CD8-positive, alpha-beta memory T cell (primary cell): ENCODE measurements at regions not wholly inside any gene's neighbourhood (a gene's known extent, or its start where the extent isn't known, plus 50 kb on each side); places are given as distances from the start of the nearest gene placed in this dataset.

ENCODE experiments used
- CTCF ChIA-PET: fragments of 350-600 bp; sonication (Branson Sonifier 250); formaldehyde crosslinking; loops from one replicate; lab custom pipeline; 2021; ENCODE audit warnings: antibody characterized with exemption; lab: Charles Lee
- POLR2A ChIA-PET: fragments of 350-600 bp; sonication (Branson Sonifier 250); formaldehyde crosslinking; loops from one replicate; lab custom pipeline; 2021; ENCODE audit warnings: antibody characterized with exemption; lab: Charles Lee
- DNase-seq, 5 donors: peaks; one replicate each; pipeline versions ENCODE4 v3.0.0 to v3.0.0-alpha.2; 2020 to 2022; ENCODE audit warnings: mixed read lengths in 1 of 5
- H3K27ac ChIP-seq: one replicate; pipeline ENCODE4 v1.7.0; 2013; ENCODE audit warnings: low read depth, mild to moderate bottlenecking, low read length, moderate library complexity
- H3K27me3 ChIP-seq: 2 replicates; pipeline ENCODE4 v1.7.0; 2013; ENCODE audit warnings: low read length, mild to moderate bottlenecking; ENCODE audit not compliant: insufficient read depth, poor library complexity, severe bottlenecking
- H3K36me3 ChIP-seq: 2 replicates; pipeline ENCODE4 v1.7.0; 2013; ENCODE audit warnings: mild to moderate bottlenecking, low read length, moderate library complexity; ENCODE audit not compliant: insufficient read depth
- H3K4me1 ChIP-seq: 2 replicates; pipeline ENCODE4 v1.7.0; 2013; ENCODE audit warnings: mild to moderate bottlenecking, low read length, moderate library complexity; ENCODE audit not compliant: insufficient read depth
- H3K4me3 ChIP-seq: 2 replicates; pipeline ENCODE4 v1.7.0; 2013; ENCODE audit warnings: mild to moderate bottlenecking, low read length
- H3K9me3 ChIP-seq: 2 replicates; pipeline ENCODE4 v1.7.0; 2013; ENCODE audit warnings: mild to moderate bottlenecking, low read length
- H3K27ac Mint-ChIP-seq, 8 donors: one replicate each; pipeline ENCODE4 v1.8.0; 2020 to 2021; ENCODE audit warnings: mixed read lengths in 8 of 8, mild to moderate bottlenecking in 6 of 8, inconsistent platforms in 3 of 8, moderate library complexity in 3 of 8
- H3K27me3 Mint-ChIP-seq, 2 donors: one replicate each; pipeline ENCODE4 v1.8.0; 2020 to 2021; ENCODE audit warnings: mixed read lengths in 2 of 2, mild to moderate bottlenecking in 1 of 2, moderate library complexity in 1 of 2
- H3K36me3 Mint-ChIP-seq, 3 donors: one replicate each; pipeline ENCODE4 v1.8.0; 2020 to 2021; ENCODE audit warnings: mixed read lengths in 3 of 3, inconsistent platforms in 1 of 3, mild to moderate bottlenecking in 1 of 3
- H3K4me1 Mint-ChIP-seq, 3 donors: one replicate each; pipeline ENCODE4 v1.8.0; 2020 to 2021; ENCODE audit warnings: mixed read lengths in 3 of 3, inconsistent platforms in 1 of 3, mild to moderate bottlenecking in 1 of 3
- H3K4me3 Mint-ChIP-seq, 7 donors: one replicate each; pipeline ENCODE4 v1.8.0; 2020 to 2021; ENCODE audit warnings: mixed read lengths in 7 of 7, mild to moderate bottlenecking in 6 of 7, moderate library complexity in 4 of 7, inconsistent platforms in 2 of 7
- H3K9me3 Mint-ChIP-seq, 5 donors: one replicate each; pipeline ENCODE4 v1.8.0; 2020 to 2022; ENCODE audit warnings: mixed read lengths in 5 of 5, mild to moderate bottlenecking in 3 of 5, moderate library complexity in 2 of 5, inconsistent platforms in 1 of 5

GRCh38 chr3:77814845-77815244 is 774.9 kb downstream of the ROBO2 start:
- no peaks in the 10 kb centered on the region for H3K27me3 ChIP-seq
- no peak overlapping the region for H3K27ac ChIP-seq
- ChIA-PET POLR2A (no interaction called here), CTCF (no interaction called here)
- Mint-ChIP-seq H3K4me1 (no peaks in the 10 kb centered on the region), H3K4me3 (no peak overlapping the region), H3K27me3 (no peaks in the 10 kb centered on the region), H3K36me3 (no peaks in the 10 kb centered on the region), H3K9me3 (peaks cover 2 to 20% (median 7%) of the 10 kb centered on the region in 5 donors), H3K27ac (no peak overlapping the region)
- H3K4me1 ChIP-seq, result no peaks in the 10 kb centered on the region
- DNase-seq, result no peak
- no peaks in the 10 kb centered on the region for H3K9me3 ChIP-seq
- H3K4me3 ChIP-seq, result no peak overlapping the region
- no peaks in the 10 kb centered on the region for H3K36me3 ChIP-seq

DNA sequence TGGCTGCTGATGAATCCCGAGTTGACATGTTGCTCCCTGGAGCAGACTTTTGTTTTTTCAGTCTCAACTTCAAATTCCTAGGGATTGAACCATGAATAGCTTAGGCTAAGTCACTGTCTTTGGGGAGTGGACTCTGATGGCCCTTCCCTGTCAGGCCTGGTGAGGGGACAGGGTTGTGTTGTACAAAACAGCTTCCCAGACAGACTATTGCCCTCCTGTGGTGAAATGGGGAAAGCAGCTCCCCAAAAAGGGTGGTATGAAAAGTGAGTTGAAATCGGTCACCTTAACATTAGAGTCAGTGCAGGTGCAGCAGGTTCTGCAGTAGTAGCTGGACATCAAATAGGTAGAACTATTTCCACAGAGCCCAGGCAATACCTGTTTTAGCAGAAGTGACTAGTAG is 775.6 kb downstream of the ROBO2 start:
- no peaks in the 10 kb centered on the region for H3K27me3 Mint-ChIP-seq
- no peak overlapping the region for H3K4me3 Mint-ChIP-seq
- peaks cover 2 to 17% (median 7%) of the 10 kb centered on the region in 5 donors for H3K9me3 Mint-ChIP-seq
- Histone ChIP-seq H3K27me3 (no peaks in the 10 kb centered on the region), H3K4me1 (no peaks in the 10 kb centered on the region), H3K4me3 (no peak overlapping the region), H3K36me3 (no peaks in the 10 kb centered on the region), H3K27ac (no peak overlapping the region), H3K9me3 (no peaks in the 10 kb centered on the region)
- H3K4me1 Mint-ChIP-seq, result no peaks in the 10 kb centered on the region
- no peaks in the 10 kb centered on the region for H3K36me3 Mint-ChIP-seq
- ChIA-PET POLR2A (no interaction called here), CTCF (no interaction called here)
- DNase-seq, result no peak
- H3K27ac Mint-ChIP-seq, result no peak overlapping the region

DNA sequence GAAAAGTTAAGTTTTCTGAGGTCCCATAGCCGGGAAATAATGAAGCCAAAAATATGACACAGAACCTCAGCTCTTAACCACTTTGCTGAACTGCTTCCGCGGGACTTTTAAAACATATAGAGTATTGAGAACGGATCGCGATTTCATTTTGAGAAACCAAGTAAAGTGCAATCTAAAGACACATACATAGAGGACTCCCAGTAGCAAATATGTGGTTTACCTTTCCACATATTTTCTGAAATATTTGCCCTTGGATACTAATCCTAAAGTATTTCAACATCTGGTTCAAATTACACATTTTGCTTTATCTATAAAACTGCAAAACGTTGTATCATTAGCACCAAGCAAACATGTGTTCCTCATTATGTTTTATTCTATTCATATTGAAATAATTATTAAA is 776.5 kb downstream of the ROBO2 start:
- H3K36me3 ChIP-seq, result no peaks in the 10 kb centered on the region
- H3K4me1 Mint-ChIP-seq, result no peaks in the 10 kb centered on the region
- ChIA-PET POLR2A (no interaction called here), CTCF (no interaction called here)
- H3K4me3 Mint-ChIP-seq, result no peak overlapping the region
- H3K4me1 ChIP-seq, result no peaks in the 10 kb centered on the region
- no peaks in the 10 kb centered on the region for H3K9me3 ChIP-seq
- no peak overlapping the region for H3K4me3 ChIP-seq
- DNase-seq, result no peak
- H3K36me3 Mint-ChIP-seq, result no peaks in the 10 kb centered on the region
- no peak overlapping the region for H3K27ac ChIP-seq
- no peaks in the 10 kb centered on the region for H3K27me3 ChIP-seq
- H3K27ac Mint-ChIP-seq, result no peak overlapping the region
- H3K9me3 Mint-ChIP-seq, result peaks cover 5 to 17% (median 7%) of the 10 kb centered on the region in 5 donors
- no peaks in the 10 kb centered on the region for H3K27me3 Mint-ChIP-seq

DNA sequence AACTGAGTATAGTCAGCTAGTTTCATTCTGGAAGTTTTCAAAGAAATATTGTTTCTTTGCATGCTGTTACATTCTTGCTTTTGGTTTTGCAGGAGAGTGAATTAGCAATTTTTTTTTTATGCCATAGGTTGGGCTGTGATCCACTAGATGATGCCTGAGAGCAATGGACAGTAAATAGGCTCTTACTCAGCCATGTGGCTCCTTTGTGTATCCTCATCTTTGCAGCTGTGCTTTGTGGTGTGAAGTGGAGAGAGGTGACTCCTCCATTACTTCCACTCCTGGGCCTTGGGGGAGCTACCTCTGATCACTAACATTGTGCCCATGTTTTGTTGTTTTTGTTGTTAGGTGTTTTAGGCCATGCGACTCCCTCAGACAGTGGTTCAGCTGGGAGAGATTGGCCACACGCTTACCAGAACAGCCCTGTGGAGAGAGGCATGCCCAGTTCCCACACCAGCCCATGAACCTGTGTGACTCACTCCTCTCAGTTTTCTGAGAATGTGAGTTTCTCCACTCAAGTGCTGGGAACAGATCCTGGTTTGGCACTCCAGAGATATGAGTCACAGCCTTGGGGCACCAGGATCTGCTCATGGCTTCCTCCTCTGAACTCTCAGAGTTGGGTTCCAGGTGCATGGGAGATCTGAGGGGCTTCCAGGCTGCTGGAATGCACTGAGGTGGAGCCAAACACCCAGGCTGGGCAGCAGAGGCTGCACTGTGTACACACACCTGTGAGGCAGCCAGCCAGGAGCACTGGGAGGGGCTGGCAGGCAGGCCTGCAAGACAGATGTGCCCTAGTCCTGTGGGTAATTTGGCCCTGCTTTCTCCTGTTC is 785.3 kb downstream of the ROBO2 start:
- Histone ChIP-seq H3K4me1 (no peaks in the 10 kb centered on the region), H3K4me3 (no peak overlapping the region), H3K27me3 (no peaks in the 10 kb centered on the region), H3K36me3 (no peaks in the 10 kb centered on the region), H3K27ac (no peak overlapping the region), H3K9me3 (no peaks in the 10 kb centered on the region)
- Mint-ChIP-seq H3K4me3 (no peak overlapping the region), H3K9me3 (peaks cover 4 to 23% (median 14%) of the 10 kb centered on the region in 5 donors), H3K4me1 (no peaks in the 10 kb centered on the region), H3K27ac (no peak overlapping the region), H3K27me3 (no peaks in the 10 kb centered on the region), H3K36me3 (no peaks in the 10 kb centered on the region)
- ChIA-PET POLR2A (no interaction called here), CTCF (no interaction called here)
- DNase-seq, result no peak

DNA sequence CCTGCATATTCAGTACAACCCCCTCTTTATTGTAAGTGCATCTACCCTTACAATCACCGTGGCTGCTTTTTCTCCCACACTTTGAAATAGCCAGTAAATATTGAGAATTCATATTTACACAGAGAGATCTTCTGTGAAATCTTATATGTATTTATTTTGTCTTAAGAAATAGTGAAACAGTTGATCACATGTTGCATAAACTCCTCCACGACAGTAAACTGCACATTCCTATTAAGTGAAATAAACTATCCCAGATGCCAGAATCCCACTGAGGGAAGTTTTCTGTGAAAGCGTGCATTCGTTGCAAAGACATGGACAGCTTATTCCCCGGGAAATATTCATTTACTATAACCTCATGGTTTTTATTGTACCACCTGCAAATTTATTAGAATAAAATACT is 796.0 kb downstream of the ROBO2 start:
- no peaks in the 10 kb centered on the region for H3K4me1 ChIP-seq
- POLR2A ChIA-PET, result no interaction called here
- no peak overlapping the region for H3K27ac ChIP-seq
- H3K4me3 ChIP-seq, result no peak overlapping the region
- H3K4me1 Mint-ChIP-seq, result no peaks in the 10 kb centered on the region
- peaks cover 0 to 3% (median 0%) of the 10 kb centered on the region in 3 donors for H3K36me3 Mint-ChIP-seq
- H3K4me3 Mint-ChIP-seq, result no peak overlapping the region
- H3K9me3 ChIP-seq, result no peaks in the 10 kb centered on the region
- H3K27ac Mint-ChIP-seq, result no peak overlapping the region
- peaks cover 6 to 24% (median 8%) of the 10 kb centered on the region in 5 donors for H3K9me3 Mint-ChIP-seq
- CTCF ChIA-PET, result no interaction called here
- no peak for DNase-seq
- no peaks in the 10 kb centered on the region for H3K36me3 ChIP-seq
- no peaks in the 10 kb centered on the region for H3K27me3 ChIP-seq
- H3K27me3 Mint-ChIP-seq, result no peaks in the 10 kb centered on the region

DNA sequence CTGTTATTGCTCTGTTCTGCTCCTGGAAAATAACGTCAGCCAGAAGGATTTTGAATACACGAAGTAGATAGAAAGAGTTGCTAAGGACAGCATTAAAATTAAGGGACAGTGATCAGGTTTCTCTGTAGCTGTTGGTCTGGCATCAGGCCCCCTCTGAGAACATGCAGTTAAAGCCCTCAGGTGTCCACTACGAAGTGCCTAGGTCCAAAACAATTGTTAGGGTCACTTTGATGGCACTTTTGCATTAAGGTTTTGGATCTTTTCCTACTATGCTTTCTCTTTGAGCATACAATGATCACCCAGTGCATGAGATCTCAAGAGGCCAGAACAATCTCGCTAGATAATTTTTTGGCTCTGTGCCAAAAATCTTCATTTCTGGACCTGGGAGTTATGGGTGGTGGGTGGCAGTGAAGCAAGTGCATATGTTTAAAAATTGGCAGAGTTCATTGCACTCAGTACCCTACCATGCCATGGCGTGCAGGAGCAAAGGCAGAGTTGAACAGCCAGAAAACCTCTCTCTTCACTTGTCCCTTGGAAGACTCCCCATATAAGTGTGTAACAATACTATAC is 797.6 kb downstream of the ROBO2 start:
- no peaks in the 10 kb centered on the region for H3K4me1 ChIP-seq
- Mint-ChIP-seq H3K9me3 (peaks cover 11 to 31% (median 23%) of the 10 kb centered on the region in 5 donors), H3K4me1 (no peaks in the 10 kb centered on the region), H3K27me3 (no peaks in the 10 kb centered on the region), H3K27ac (no peak overlapping the region), H3K4me3 (no peak overlapping the region), H3K36me3 (peaks cover 0 to 2% (median 0%) of the 10 kb centered on the region in 3 donors)
- H3K27ac ChIP-seq, result no peak overlapping the region
- H3K4me3 ChIP-seq, result no peak overlapping the region
- DNase-seq, result no peak
- ChIA-PET POLR2A (no interaction called here), CTCF (no interaction called here)
- H3K9me3 ChIP-seq, result no peaks in the 10 kb centered on the region
- no peaks in the 10 kb centered on the region for H3K36me3 ChIP-seq
- H3K27me3 ChIP-seq, result no peaks in the 10 kb centered on the region

GRCh38 chr3:77859156-77859555 is 819.3 kb downstream of the ROBO2 start:
- H3K27ac Mint-ChIP-seq, result no peak overlapping the region
- H3K9me3 ChIP-seq, result no peaks in the 10 kb centered on the region
- no peaks in the 10 kb centered on the region for H3K27me3 Mint-ChIP-seq
- no peaks in the 10 kb centered on the region for H3K4me1 Mint-ChIP-seq
- H3K4me3 ChIP-seq, result no peak overlapping the region
- no peak overlapping the region for H3K4me3 Mint-ChIP-seq
- H3K36me3 Mint-ChIP-seq, result no peaks in the 10 kb centered on the region
- H3K27ac ChIP-seq, result no peak overlapping the region
- no peaks in the 10 kb centered on the region for H3K4me1 ChIP-seq
- CTCF ChIA-PET, result no interaction called here
- H3K9me3 Mint-ChIP-seq, result peaks cover 2 to 24% (median 10%) of the 10 kb centered on the region in 5 donors
- H3K36me3 ChIP-seq, result no peaks in the 10 kb centered on the region
- no peak for DNase-seq
- POLR2A ChIA-PET, result no interaction called here
- H3K27me3 ChIP-seq, result no peaks in the 10 kb centered on the region

DNA sequence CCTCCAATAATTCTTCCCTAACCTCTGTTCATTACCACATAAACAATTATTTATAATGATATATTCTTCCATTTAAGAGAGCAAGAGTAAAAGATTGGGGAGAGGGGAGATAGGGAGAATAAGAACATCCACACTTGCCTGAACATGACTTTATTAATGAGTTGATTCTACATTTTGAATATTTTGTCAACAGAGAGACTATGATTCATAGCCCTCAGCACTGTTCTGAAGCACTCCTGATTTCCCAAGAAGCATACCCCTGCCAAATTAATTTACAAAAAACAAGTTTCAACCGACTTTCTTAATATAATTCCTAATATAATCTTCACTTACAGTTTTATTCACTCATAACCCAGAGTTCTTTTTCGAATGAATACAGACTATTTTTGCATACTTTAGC is 828.8 kb downstream of the ROBO2 start:
- H3K27me3 ChIP-seq, result no peaks in the 10 kb centered on the region
- CTCF ChIA-PET, result no interaction called here
- no peaks in the 10 kb centered on the region for H3K36me3 Mint-ChIP-seq
- no peaks in the 10 kb centered on the region for H3K4me1 ChIP-seq
- peaks cover 2 to 36% (median 17%) of the 10 kb centered on the region in 5 donors for H3K9me3 Mint-ChIP-seq
- no peaks in the 10 kb centered on the region for H3K9me3 ChIP-seq
- POLR2A ChIA-PET, result no interaction called here
- no peaks in the 10 kb centered on the region for H3K36me3 ChIP-seq
- no peak overlapping the region for H3K27ac ChIP-seq
- H3K27me3 Mint-ChIP-seq, result no peaks in the 10 kb centered on the region
- DNase-seq, result no peak
- no peak overlapping the region for H3K27ac Mint-ChIP-seq
- H3K4me3 ChIP-seq, result no peak overlapping the region
- H3K4me1 Mint-ChIP-seq, result no peaks in the 10 kb centered on the region
- H3K4me3 Mint-ChIP-seq, result no peak overlapping the region
